H1 (cell line): ENCODE measurements at regions not wholly inside any gene's neighbourhood (a gene's known extent, or its start where the extent isn't known, plus 50 kb on each side); places are given as distances from the start of the nearest gene placed in this dataset.

Experiments used
- NANOG ChIP-seq: IDR thresholded peaks from 2 replicates; pipeline ENCODE4 v1.6.1; 2011; ENCODE audit warnings: low read length, low read depth, mild to moderate bottlenecking, inconsistent platforms; ENCODE audit not compliant: insufficient read depth, poor library complexity, severe bottlenecking
- SIN3A ChIP-seq, 2 experiments: IDR thresholded peaks in 1 of 2; conservative IDR thresholded peaks in 1 of 2; 2 replicates each; pipeline ENCODE4 v1.6.1; 2011 to 2012; ENCODE audit warnings: low read length in 2 of 2, improper control_type of control experiment in 1 of 2, low read depth in 1 of 2, mild to moderate bottlenecking in 1 of 2

DNA sequence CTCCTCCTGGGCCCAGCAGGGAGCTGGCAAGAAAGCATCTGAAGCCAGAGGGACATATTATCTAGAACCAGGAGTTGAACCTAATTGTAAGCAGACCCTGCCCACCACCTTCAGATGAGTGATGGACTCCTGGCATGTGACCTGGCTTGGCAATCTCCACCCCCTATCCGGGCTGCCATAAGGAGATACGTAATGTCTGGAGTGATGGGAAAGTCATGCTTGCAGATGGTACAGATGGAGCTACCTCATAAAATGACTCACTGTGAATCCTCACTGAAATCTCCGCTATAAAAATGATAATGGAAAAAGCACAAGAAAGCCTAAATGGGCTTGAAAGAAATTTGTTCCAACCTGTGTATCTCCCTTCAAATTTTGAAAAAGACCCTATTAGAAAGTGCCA, 157.5 kb downstream of the DMRT2 start (continued):
- TF ChIP-seq SIN3A (conservative IDR thresholded peaks at IDR 0.05 in 1 of 2, IDR thresholded peaks at IDR 0.05 in 1 of 2; ENCODE audit: low read depth in 1 of 2, low read length in 2 of 2): no peak
- no peak for TF ChIP-seq NANOG
